NCI-H1092 (cell line): ENCODE measurements at regions not wholly inside any gene's neighbourhood (a gene's known extent, or its start where the extent isn't known, plus 50 kb on each side); places are given as distances from the start of the nearest gene placed in this dataset.

ENCODE experiments used
- DNase-seq: peaks from one replicate; lab custom pipeline; 2025; lab: John Stamatoyannopoulos, UW

DNA sequence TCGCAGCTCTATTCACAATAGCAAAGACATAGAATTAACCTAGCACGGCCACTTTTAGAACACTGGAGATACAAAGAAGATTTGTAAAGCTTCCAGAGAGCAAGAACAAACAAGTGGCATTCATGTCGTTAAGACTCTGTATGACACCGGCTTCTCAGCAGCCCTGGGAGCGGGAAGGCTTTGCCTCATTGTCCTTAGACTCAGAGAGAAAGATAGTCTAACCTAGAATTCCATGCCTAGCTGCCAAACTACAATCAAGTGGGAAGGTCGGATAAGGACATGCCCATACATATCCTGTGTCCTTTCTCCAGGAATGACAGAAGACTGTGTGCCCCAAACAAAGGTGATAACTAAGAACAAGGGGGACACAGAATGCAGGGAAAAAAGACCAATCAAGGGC, 1038.3 kb downstream of the BCL11B start:
- no peak for DNase-seq

DNA sequence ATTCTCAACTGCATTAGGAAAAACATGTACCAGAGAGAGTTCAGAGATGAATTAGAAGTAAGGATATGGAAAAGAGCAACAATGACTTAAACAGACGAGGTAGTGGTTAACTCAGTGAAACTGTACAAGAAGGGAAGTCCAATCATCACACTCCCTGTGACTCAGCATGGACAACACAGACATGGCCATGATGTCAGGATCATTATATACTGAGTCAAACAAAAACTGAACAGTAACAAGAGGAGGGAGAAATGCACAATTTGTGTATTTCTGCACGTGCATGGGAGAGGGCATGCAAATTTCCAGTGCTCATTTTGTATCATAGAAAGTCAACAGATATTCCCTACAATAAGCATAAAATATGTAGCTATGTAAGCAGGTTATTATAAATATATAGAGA, 1037.8 kb downstream of the BCL11B start:
- no peak for DNase-seq

DNA sequence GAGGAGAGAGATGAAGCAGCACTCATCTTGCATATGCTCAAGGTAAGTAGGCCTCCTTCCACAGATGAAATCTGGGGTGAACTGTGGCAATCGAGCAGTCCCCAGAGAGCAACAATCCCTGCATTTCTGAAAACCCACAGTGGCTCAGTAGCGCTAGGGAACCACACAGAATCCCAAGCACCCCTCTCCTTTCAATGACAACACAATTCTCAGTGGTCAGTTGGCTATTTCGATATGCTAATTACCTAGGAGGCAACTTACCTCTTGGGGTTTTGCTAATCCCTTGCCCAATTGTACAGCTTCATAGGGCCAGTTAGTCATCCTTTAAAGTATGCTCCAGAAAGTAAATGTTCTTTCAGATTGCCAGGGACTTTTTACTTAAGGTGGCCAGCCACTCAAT, 1035.7 kb downstream of the BCL11B start:
- DNase-seq = no peak

DNA sequence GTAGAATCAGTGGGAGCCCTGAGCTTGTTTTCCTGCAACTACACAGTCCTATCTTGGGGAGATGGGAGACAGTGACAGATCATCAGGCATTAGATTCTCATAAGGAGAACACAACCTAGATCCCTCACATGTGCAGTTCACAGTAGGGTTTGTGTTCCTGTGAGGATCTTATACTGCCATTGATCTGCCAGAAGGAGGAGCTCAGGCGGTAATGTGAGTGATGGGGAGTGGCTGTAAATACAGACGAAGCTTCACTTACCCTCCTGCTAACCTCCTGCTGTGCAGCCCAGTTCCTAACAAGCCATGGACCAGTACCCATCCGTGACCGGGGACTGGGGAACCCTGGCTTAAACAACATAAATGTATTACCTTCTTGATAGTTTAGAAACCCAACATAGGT, 1034.1 kb downstream of the BCL11B start:
- DNase-seq = no peak

DNA sequence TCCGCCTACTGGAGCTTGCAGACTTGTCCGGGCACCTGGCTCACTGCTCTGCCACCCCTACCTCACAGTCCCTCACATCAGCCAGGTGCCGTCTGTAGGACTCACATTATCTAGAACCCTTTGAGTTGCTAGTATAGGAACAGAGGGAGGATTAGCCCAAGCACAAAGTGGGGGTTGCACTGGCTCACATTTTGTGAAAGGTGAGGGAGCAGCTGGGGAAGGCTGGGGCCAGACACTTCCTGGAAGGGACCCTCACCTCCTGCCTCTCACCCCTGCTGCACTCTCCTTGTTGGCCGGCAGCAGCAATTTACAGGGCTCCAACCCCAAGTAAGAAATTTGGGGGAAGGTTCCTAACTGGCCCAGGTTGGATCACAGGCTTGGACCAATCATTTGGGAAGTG, 1031.6 kb downstream of the BCL11B start:
- DNase-seq = no peak

DNA sequence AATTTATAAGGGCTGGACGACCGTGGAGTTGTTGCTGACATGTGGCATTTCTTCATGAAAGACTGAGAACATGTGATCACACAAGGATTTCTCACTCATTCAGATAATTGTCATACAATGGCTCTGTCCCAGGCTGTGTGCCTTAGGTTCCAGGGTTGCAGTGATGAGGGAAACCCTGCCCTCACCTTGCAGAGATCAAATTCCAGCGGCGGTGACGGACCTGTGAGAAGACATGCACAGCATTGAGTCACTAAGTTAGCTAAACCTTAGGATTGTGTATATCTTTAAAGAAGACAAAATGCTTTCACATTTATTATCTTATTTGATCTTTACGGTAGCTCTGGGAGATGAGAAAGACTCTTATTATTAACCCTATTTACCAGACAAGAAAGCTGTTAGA, 1029.1 kb downstream of the BCL11B start:
- DNase-seq = no peak

DNA sequence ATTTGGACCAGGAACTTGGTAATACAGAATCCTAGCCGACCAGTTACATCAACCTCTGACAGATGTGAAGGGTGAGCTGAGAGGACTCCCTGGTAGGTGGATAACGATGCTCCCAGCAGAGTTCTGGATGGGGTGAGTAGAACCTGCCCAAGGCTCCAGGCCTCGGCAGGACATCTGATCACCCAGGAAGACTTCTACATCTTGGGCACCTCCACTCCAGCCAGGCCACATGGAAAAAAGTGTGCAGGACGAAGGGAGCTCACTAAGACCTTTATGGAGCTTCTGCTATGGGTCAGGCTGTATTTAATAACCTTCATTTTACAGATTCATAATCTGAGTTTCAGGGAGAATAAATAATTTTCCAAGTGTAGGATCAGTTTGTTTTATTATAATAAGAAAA, 1028.7 kb downstream of the BCL11B start:
- DNase-seq = no peak

DNA sequence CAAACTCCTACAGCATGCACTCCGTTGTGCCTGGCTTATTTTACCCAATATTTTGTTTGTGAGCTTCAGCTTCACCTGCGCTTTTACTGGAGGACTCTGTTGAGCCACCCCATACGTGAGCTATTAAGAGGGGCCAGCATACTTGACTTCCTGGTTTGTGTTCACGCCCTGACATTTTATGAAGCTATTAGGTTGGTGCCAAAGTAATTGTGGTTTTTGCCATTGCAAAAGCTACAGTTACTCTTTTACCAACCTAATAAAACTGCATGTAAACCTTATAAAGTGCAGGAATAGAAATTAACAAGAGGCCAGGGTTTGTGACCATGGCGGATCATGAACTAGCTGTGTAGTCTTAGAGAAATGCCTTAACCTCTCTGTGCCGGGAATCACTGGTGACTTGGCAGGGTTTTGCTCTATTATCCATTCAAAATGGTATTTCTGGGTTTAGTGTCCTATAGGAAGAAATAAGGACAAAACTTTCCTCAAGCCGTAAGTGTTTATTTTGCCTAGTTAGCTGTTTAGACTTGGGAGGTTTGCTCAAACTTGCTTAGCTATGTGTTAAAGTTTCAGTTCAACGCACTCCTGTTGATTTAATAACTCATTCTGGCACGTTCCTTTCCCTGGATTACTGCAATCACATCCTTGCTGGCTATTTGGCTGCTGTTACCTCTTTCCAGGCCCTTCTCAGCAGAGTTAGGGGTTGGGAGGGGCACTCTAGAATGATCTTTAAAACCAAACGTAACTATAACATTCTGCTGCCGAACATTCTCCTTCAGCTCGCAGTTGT, 1027.6 kb downstream of the BCL11B start:
- DNase-seq = no peak

DNA sequence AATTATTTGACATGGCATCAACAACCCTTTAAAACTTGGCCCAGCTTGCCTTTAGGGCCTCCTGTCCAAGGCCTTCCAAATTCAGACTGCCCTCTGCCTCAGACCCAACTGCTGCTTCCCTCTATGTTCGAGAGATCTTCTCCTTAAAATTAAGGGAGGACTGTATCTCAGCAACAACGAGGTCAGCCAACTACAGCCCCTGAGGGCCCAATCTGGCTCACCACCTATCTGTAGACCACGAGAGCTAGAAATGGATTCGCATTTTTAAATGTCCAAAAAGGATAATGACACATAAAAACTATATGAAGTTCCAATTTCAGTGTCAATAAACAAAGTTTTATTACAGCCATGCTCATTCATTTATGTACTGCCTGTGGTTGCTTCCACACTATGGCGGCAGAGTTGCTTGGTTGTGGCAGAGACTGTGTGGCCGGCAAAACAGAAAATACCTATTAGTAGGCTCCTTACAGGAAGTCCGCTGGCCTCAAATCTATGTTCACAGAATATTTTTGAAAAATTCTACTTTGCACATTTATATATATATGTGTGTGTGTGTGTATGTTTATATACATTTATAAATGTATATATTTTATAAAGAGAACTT, 1026.9 kb downstream of the BCL11B start:
- DNase-seq = no peak

DNA sequence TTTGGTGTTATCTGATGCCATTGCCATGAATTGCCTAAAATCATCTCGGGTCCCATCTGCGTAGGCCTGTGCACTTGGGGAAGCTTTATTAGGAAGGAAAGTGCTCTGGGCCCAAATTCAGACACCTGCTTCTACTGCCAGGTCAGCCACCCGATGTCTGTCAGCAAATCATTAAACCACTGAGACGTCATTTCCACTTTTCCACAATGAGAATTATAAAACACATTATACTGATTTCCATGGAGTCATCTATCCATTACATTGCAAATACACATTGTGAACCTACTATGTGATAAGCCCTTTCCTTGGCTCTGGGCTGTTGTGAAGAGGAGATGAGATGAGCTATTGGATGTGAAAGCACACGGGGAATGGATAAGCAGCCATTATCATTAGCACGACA, 1022.9 kb downstream of the BCL11B start:
- no peak for DNase-seq

DNA sequence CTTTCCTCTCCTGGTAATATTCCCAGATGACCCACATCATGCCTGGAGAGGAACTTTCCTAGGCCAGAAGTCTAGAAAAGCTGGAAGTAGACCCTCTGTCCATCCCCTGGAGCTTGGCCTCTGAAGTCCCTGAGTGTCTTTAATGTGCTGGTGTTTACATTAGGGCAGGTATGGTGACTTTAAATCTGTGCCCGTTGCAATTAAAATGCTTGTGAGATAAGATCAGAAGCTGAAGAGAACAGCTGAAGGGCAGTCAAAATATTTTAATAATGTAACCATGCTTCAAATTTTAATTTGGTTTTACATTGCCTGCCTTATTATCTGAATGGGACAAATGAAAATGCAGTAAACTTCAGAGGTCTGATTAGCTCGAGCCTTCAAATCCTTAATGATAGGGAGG, 1022.5 kb downstream of the BCL11B start:
- no peak for DNase-seq

DNA sequence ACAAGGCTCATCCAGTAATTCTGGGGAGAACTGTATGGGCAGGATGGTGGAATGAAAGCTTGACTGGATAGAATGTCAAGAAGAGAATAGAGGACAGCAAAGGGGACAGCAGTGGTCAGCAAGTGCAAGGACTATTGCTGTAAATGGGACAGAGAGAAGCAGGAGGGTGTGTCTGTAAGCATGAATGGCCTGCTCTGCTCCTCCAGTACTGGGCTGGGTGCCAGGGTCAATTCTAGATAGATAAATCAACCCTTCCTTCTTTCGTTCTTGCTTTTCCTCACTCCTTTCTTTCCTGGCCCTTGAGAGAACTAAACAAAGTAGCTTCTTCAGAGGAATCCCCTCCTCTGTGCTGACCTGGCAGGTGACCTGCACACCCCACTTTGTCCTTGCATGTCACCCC, 1019.2 kb downstream of the BCL11B start:
- no peak for DNase-seq

DNA sequence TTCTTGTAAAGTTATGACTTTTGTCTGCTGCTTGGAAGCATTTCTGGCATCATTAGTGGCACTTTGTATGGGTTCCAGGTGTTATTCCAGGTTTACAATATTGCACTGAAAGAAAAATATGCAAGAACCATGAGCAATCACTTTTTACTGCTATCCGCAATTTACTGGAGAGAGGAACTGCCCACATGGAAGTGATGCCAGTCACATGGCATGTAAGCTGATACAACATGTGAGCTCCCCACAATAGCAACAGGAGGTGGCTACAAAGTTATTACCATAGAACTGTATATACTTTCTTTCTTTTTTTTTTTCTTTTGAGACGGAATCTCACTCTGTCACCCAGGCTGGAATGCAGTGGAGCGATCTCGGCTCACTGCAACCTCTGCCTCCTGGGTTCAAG, 1012.1 kb downstream of the BCL11B start:
- no peak for DNase-seq

DNA sequence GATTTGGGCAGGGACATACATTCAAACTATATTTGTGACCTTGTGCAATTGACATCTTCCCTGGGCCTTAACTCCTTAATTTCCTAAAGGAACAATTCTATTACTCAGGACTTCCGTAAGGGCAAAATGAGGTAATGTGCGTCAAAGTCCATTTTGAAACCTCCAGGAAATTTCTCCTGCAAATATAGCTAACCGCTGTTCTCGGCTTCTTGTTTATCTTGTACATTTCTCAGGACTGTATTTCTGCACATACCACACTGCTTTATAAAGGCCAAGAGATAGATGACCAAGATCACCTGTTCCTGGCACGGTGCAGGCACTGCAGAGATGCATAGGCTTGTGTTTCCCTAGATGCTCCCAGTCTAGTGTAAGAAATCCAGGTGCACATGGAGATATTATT, 1009.4 kb downstream of the BCL11B start:
- DNase-seq = no peak

DNA sequence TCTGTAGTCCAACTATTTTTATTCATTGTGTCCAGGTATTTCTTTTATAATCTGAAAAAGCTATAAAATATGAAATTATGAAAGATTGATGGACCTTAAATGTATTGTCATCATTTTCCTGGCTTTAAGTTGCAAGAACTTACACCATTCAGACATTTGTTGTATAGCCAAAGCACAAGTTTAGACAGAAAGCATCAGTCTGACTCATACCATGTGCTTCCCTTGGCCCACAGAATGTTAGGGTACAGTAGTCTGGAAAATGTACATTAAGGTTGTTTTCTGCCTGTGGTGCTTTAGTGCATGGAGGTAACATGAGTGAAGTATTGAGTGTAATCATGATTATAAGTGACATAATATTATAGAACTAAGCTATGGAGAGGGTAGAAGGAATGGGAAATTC, 1002.5 kb downstream of the BCL11B start:
- DNase-seq = no peak

DNA sequence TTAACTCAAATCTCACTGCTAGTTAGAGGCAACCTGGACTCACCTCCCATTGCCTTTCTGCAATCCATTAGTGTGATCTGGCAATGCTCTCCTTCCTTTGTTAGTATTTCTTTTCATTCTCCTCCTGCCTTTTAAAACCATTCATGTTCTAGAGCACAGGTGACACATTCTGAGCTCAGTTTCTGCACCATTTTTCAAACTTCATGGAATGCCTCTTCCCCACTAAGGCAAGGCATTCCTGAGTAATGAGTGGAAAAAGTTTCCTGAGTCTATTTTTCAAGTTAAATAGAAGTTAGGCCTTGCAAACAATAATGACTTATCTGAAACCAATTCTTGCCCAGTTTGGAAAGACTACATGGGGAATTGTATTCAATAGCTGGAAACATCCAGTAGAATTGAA, 1001.8 kb downstream of the BCL11B start:
- no peak for DNase-seq

DNA sequence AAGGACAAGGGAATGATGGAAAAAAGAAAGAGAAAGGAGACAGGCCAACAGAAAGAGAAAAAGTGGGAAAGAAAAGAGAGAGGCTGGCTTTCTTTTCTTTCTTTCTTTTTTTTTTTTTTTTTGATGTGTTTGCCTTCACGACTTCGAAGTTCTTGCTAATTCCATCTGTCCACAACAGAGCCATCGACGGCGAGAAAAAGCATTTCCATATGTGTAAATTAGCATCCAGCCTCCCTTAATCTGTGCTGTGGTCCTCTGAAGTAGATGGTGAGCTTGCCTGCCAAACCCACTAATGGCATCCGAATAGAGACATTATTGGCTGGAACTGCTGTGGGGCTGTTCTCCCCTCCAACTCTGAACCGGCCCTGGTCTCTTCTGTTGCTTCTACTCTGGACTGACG, 997.4 kb downstream of the BCL11B start:
- DNase-seq = no peak

DNA sequence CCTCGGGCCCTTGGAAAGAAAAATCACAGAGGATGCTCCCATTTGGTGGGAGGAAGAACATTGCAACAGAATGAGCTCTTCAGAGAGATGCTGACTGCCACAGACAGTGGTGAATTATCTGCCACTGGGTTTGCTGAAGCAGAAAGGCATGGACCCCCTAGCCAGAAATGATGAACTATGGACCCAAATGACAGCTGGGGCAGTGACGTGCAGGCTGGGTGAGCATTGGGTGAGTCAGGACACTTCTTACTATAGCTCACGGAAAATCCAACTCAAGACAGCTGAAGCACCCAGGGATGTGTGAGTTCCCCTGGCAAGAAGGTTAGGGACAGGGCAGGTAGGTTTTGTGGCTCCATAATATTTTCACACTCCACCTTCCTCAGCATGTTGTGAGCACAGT, 993.2 kb downstream of the BCL11B start:
- DNase-seq = no peak

DNA sequence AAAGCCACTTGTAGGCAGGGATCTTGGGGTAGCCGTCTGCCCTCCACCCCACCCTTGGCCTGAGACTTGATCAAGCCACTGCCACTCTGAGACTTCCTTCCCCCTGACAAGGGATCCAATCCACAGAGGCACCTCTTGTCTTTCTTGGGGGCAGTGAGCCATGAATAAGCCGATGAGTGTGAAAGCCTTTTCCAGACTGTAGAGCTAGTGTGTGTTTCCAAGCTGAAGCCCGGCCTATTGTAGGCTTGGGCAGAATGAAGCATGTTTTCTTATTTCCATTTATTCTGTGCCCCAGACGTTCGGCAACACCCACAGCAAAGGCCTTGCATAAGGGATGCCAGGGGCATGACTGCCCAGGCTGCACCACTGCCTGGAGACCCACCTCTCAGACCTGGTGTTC, 991.6 kb downstream of the BCL11B start:
- no peak for DNase-seq

DNA sequence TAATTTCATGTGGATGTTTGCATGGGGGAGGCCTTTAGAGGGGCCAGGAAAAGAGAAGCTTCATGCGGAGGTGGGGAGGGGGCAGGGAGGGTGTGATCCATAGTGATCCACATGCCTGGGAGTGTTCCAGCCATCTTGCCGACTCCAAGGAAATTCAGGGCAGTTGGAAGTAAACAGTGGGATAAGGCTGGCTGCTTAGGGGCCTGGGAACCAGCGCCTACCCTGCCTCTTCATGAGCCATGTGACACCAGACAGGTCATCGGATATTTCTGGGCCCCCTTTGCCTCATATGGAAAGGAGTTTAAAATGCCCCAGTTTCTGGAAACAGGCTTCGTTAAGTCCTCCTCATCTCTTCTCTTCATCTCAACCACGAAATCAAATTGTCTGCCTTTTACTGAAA, 983.2 kb downstream of the BCL11B start:
- no peak for DNase-seq

DNA sequence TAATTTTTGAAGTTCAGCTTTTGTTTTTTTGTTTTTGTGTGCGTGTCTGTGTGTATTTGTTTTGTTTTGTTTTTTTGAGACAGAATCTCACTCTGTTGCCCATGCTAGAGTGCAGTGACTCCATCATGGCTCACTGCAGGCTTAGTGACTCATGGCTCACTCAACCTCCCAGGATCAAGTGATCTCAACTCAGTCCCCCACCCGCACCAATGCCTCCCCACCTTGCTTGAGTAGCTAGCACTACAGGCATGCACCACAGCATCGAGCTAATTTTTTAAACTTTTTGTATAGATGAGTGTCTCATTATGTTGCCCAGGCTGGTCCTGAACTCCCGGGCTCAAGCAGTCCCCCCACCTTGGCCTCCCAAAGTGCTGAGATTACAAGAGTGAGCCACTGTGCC, 981.4 kb downstream of the BCL11B start:
- no peak for DNase-seq

DNA sequence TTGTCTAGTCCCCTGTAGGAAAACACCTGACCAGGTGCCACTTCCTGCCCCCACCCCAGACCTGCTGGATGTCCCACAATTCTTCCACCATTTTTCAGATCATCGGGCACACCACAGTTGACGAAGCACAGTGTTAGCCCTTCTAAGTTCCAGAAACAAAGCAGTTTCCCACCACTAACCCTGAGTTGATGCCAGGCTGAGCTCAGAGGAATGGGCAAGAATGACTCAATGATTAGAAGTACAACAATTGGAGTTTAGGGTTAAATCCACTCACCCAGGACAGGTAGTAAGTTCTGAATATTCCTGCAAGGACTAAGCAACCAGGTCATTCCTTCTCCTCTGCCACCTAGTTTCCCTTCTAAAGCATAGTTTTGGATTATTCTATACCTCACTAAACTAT, 979.8 kb downstream of the BCL11B start:
- DNase-seq = no peak

DNA sequence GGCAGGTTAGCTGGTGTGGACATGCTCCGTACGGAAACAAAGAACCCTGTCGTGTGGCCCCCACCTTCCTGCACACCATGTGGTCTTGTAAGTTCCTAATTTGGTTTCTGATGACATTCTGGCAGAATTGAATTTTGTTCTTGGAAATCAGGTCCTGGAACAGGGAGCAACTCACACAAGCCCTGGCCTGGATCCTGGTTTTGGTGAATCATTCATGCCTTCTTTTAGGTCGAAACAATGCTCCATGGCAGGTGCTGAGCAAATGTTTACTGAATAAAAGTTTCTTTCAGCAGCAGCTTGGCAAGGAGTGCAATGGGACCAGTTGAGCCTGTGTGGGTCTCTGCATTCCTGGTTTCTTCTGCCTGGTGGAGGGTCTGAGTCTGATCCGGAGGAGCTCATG, 978.4 kb downstream of the BCL11B start:
- no peak for DNase-seq

DNA sequence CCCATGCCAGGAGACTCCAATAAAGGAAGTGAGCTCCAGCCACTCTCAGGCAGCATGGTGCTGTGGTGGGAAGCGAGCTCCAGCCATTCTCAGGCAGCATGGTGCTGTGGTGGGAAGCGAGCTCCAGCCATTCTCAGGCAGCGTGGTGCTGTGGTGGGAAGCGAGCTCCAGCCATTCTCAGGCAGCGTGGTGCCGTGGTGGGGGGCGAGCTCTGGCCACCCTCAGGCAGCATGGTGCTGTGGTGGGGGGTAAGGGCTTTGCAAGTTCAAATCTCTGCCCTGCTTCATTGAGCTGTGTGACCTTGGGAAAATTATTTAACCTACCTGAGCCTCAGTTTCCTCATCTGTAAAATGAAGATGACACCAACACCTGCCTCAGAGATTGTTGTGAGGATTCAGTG, 975.1 kb downstream of the BCL11B start:
- no peak for DNase-seq
